Cardiac muscle cell (in vitro differentiated cells and primary cell): ENCODE measurements at regions not wholly inside any gene's neighbourhood (a gene's known extent, or its start where the extent isn't known, plus 50 kb on each side); places are given as distances from the start of the nearest gene placed in this dataset.

Experiments
- DNase-seq, 2 donors: peaks; one replicate each; pipeline versions ENCODE4 v3.0.0 to v3.0.0-alpha.2; 2010 to 2017; ENCODE audit warnings: low read depth in 1 of 2, low spot score in 1 of 2
- H3K27ac ChIP-seq: fragments of 200-600 bp; sonication (generic); 2 replicates; pipeline ENCODE4 v1.5.1; 2016
- H3K27me3 ChIP-seq: fragments of 200-600 bp; sonication (generic); 2 replicates; pipeline ENCODE4 v1.6.0; 2016; ENCODE audit warnings: control low read depth
- H3K36me3 ChIP-seq: fragments of 200-600 bp; sonication (generic); 2 replicates; pipeline ENCODE4 v1.5.1; 2016; ENCODE audit warnings: control low read depth
- H3K4me1 ChIP-seq: fragments of 200-600 bp; sonication (generic); 2 replicates; pipeline ENCODE4 v1.8.1; 2017; ENCODE audit warnings: low read depth, mild to moderate bottlenecking, mixed run types
- H3K4me3 ChIP-seq: fragments of 200-600 bp; sonication (generic); 2 replicates; pipeline ENCODE4 v1.5.1; 2016; ENCODE audit warnings: mild to moderate bottlenecking
- H3K9me3 ChIP-seq: fragments of 200-600 bp; sonication (generic); 2 replicates; pipeline ENCODE4 v1.5.1; 2017; ENCODE audit warnings: low read depth, mild to moderate bottlenecking, control low read depth
- TF ChIP-seq, protein P1 (sequence below): IDR thresholded peaks from 2 replicates; pipeline ENCODE4 v1.5.1; 2012; ENCODE audit warnings: low read depth, mild to moderate bottlenecking, low read length

DNA sequence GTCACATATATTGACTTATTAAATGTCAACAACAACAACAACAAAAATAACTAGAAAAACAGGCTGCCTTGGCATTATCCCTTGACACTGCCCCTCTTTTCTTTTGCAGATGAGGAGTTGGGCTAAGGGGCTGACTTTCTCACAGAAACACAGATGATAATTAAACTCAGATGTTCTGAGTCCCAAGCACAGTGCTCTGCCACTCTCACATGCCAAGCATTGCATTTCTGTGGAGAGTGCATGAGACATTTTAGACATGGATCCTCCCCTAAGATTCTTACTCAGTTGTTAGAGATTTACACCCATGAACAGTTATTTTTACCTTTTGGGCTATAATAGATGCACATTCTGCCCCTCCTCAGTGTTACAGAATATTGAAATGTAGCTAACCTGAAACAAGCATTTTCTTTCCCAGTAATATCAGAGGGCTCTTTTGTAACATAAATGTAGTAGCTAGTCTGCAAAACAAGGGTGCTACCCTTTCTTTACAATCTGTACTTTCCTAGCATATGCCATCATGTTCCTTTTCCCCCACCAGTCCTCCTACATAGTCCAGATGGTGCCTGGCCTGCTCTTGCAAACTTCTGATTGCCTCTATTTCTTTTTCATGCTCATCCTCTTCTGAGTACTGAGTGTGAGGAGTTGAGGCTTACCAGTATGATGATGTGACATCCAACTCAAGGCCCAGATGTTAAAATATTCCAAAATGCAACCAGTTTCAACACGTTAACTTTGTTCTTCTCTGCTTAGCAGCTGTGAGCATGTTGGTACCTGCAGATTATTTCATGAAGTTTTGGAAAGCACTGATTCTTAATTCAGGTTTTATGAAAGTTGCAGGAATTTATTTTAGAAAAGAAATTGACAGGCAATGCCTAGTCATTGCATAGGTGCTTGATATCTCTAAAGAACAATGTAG is 125.0 kb upstream of the ATP2B1 start:
- no peak for DNase-seq
- TF ChIP-seq, protein P1, sequence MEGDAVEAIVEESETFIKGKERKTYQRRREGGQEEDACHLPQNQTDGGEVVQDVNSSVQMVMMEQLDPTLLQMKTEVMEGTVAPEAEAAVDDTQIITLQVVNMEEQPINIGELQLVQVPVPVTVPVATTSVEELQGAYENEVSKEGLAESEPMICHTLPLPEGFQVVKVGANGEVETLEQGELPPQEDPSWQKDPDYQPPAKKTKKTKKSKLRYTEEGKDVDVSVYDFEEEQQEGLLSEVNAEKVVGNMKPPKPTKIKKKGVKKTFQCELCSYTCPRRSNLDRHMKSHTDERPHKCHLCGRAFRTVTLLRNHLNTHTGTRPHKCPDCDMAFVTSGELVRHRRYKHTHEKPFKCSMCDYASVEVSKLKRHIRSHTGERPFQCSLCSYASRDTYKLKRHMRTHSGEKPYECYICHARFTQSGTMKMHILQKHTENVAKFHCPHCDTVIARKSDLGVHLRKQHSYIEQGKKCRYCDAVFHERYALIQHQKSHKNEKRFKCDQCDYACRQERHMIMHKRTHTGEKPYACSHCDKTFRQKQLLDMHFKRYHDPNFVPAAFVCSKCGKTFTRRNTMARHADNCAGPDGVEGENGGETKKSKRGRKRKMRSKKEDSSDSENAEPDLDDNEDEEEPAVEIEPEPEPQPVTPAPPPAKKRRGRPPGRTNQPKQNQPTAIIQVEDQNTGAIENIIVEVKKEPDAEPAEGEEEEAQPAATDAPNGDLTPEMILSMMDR: no peak
- no peaks in the 10 kb centered on the region for H3K36me3 ChIP-seq
- H3K9me3 ChIP-seq: no peaks in the 10 kb centered on the region
- no peak overlapping the region for H3K27ac ChIP-seq
- no peaks in the 10 kb centered on the region for H3K4me1 ChIP-seq
- H3K4me3 ChIP-seq: no peak overlapping the region
- H3K27me3 ChIP-seq: peaks cover 51% of the 10 kb centered on the region

DNA sequence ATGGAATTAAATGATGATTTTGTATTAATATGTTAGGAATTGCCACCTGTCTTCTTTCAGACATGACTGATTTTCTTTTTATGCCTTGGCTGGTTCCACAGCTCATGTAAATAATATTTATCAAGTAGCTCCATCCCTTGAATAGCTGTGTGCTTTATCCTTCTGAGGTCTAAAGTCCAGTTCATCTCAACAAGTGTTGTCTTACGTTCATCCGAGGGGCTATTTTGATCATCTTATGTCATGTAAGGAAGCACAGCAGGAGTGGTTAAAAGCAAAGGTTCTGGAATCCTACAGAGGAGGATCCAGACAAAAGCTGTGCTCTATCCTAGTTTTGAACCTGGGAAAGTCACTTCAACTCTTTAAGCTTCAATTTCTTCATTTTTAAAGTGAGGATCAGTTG is 123.7 kb upstream of the ATP2B1 start:
- Histone ChIP-seq H3K4me3 (no peak overlapping the region), H3K9me3 (no peaks in the 10 kb centered on the region), H3K27ac (no peak overlapping the region), H3K27me3 (peaks cover 44% of the 10 kb centered on the region), H3K36me3 (no peaks in the 10 kb centered on the region), H3K4me1 (no peaks in the 10 kb centered on the region)
- TF ChIP-seq, protein P1: no peak
- DNase-seq: no peak

- H3K27me3 ChIP-seq: peaks cover 44% of the 10 kb centered on the region
- no peaks in the 10 kb centered on the region for H3K36me3 ChIP-seq
- DNase-seq: no peak
- no peaks in the 10 kb centered on the region for H3K9me3 ChIP-seq
- H3K27ac ChIP-seq: no peak overlapping the region
- TF ChIP-seq, protein P1: no peak
- H3K4me1 ChIP-seq: no peaks in the 10 kb centered on the region
- no peak overlapping the region for H3K4me3 ChIP-seq
These were observed 122.9 kb upstream of the ATP2B1 start for GRCh38 chr12:89831310-89832095.

- Histone ChIP-seq H3K4me1 (no peaks in the 10 kb centered on the region), H3K9me3 (no peaks in the 10 kb centered on the region), H3K36me3 (no peaks in the 10 kb centered on the region), H3K4me3 (no peak overlapping the region), H3K27ac (no peak overlapping the region), H3K27me3 (peaks cover 44% of the 10 kb centered on the region)
- no peak for DNase-seq
- TF ChIP-seq, protein P1: no peak
These were observed 120.9 kb upstream of the ATP2B1 start for GRCh38 chr12:89829434-89829975.

DNA sequence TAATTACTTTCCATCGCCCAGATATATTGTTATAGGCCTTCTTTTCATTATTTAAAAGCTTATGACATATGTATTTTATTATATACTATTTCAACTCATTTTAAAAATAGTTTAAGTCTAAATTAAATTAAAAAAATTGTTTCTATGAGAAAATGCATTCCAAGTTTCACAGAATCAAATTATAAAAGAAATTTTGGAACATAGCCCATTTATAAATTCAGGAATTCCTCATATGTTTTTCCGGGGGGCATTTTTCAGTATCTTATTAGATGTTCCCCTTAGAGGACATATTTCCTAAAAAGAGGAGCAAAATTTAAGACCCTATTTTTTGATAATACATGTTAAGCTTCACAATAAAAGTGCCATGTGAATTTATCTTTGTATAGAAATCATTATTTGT is 119.9 kb upstream of the ATP2B1 start:
- no peak for DNase-seq
- H3K4me3 ChIP-seq: no peak overlapping the region
- TF ChIP-seq, protein P1: no peak
- no peaks in the 10 kb centered on the region for H3K9me3 ChIP-seq
- H3K27me3 ChIP-seq: peaks cover 37% of the 10 kb centered on the region
- H3K36me3 ChIP-seq: no peaks in the 10 kb centered on the region
- H3K4me1 ChIP-seq: no peaks in the 10 kb centered on the region
- H3K27ac ChIP-seq: no peak overlapping the region
